GM21786 (cell line): ENCODE measurements at regions not wholly inside any gene's neighbourhood (a gene's known extent, or its start where the extent isn't known, plus 50 kb on each side); places are given as distances from the start of the nearest gene placed in this dataset.

Experiments
- ATAC-seq: cut with Tn5 transposase; IDR thresholded peaks from one replicate; pipeline ENCODE4 v1.9.1; 2021; ENCODE audit not compliant: unreplicated experiment

GRCh38 chr1:87194271-87194774 is 134.4 kb upstream of the LMO4 start:
- ATAC-seq, result no peak

GRCh38 chr1:87194856-87195255 is 133.8 kb upstream of the LMO4 start:
- no peak for ATAC-seq

GRCh38 chr1:87196110-87196827 is 132.4 kb upstream of the LMO4 start:
- ATAC-seq, result no peak

DNA sequence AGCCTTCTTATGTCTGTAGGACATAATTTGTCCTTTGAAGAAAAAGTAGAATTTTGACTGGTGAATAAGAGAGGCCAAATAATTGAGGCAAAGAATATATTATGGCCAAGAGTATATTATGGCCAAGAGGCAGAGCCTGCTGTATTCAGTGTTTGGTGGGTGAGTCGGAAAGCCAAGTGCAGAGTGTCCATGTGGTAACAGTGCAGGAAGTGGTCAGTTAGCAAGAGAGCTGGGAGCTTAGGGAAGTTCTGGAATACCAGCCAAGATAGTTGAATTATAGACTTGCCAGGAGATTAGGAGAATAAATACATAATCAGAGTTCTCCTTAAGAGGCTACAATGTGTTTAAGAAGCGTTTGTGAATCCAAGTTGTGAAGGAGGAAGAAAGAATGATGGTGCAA is 131.5 kb upstream of the LMO4 start:
- ATAC-seq, result no peak

GRCh38 chr1:87197641-87198040 is 131.0 kb upstream of the LMO4 start:
- ATAC-seq, result no peak

DNA sequence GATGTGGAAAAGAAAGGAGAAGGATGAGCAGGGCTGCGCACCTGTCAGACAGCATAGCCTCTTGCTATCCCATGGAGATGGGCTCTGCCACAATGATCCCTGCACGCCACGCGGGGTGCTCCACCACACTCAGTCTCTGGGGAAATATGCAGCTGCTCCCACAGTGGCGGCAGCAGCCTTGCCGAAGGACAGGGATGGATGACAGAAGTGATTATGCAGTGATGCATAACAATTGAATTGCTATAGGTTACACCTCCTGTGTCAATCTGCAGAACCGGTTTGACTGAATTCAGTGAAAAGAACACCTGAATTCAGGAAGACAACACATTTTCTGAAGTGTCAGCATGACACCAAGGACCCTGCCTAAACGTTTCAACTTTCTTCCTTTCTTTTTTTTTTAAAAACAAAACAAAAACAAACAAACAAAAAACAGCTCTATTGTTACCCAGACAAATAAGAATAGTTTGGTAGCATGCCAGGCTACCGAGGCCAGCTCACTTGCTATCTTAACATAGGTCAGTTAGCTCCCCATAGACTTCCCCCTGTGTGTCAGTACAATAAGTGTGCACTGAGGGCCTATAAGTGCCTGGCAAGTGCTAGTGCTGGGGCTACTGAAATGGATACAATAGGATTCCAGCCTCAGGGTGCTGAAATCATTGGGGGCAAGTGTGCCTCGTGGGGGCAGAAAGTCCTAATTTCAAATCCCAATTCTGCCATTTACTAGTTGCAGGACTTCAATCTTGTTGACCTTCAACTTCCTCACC is 127.6 kb upstream of the LMO4 start:
- no peak for ATAC-seq

DNA sequence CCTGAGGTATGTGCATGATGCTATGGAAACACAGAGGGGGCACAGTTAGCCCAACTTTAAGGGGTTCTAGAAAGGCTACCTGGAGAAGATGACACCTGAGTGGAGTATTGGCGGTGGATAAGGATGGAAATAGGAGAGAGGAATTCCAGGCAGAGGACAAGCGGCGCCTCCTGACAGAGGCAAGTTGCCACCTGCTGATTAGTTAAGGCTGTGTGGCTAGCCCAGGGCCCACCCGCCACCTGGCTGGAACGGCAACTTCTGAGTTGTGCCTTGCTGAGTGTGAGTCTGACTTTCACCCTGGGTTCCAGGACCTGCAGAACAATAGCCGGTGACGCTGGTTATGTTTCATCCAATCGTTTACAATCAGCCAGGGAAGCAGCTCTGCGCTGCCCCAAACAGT is 126.9 kb upstream of the LMO4 start:
- no peak for ATAC-seq

- no peak for ATAC-seq
Observed at GRCh38 chr1:87202451-87202850, 126.2 kb upstream of the LMO4 start.

DNA sequence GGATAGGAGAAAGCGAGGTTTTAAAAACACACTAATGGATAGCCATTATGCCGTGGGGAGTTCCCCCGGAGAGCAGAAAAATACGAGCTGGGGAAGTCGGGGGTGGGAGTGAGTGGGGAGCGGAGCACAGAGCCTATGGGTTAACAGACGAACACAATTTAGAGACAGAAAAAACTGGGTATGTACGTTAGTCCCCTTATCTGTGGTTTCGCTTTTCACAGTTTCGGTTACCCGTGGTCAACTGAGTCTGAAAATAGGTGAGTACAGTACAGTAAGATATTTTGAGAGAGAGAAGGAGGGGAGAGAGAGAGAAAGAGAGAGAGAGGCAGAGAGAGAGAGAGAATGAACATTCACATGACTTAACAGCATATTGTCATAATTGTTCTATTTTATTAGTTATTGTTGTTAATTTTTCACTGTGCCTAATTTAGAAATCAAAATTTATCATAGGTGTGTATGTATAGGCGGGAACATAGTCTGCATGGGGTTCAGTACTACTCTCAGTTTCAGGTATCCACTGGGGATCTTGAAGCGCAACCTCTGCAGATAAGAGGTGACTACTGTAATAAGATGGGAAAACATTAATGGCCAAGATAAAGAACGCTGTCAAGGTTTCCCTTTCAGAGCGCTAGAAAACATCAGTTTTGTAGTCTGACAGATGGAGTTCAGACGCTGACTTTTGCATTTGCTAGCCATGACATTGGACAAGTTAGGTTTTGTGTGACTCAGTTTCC is 125.6 kb upstream of the LMO4 start:
- peak; percentile 90 for ATAC-seq

DNA sequence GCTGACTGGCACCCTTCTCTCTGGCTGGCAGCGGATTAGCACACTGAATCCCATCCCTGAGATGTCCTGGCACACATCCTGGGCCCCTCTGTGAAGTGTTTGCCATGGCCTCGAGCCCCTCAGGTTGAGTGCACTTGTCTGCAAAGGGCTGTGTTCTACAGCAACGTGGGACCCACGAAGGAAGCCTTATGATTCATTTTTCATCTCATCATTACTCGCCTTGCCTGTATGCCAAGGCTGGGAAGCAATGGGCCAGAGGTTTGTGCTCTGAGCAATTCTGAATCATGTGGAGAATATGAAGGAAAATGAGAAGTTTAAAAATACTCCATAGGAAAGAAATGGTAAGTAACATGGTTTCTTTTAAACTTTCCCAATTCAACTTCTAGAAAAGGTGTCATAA is 124.8 kb upstream of the LMO4 start:
- no peak for ATAC-seq

- ATAC-seq, result no peak
Observed at GRCh38 chr1:87204441-87204840, 124.2 kb upstream of the LMO4 start.

- no peak for ATAC-seq
Observed at GRCh38 chr1:87204921-87205320, 123.8 kb upstream of the LMO4 start.

DNA sequence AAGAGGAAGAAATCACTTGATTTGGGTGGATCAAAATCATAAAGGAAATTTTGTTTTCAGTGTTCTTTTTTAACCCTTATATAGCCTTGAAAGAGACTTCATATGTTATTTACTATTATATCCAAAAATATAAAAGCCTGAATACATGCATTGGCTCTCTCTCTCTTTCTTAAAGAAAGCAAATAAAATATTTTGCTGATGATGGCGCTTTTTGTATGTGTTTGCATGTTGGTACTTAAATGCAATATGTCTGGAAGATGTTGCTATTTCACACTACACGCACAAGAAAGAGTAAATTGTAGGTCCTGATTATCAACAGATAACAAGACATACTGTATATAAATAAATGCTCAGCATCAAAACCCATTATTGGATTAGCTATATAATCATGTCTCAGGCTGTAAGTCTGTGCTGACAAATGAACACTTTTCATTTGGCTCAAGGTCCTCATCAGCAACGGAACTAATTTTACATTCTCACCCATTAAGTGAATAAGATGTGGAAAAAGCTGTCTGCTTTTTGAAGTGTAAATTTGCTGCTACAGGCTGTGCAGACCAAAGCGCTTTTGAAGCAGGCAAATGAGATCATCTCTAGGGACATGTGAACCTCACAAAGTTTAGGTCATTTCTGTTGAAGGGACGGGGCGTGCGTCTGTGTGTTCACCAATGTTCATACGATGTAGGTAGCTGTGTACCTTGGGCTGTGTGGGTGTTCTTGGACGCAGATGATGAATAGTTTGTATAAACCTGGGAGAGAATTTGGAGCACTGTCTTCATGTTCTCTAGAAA is 122.4 kb upstream of the LMO4 start:
- no peak for ATAC-seq

GRCh38 chr1:87208080-87208479 is 120.6 kb upstream of the LMO4 start:
- ATAC-seq, result no peak

DNA sequence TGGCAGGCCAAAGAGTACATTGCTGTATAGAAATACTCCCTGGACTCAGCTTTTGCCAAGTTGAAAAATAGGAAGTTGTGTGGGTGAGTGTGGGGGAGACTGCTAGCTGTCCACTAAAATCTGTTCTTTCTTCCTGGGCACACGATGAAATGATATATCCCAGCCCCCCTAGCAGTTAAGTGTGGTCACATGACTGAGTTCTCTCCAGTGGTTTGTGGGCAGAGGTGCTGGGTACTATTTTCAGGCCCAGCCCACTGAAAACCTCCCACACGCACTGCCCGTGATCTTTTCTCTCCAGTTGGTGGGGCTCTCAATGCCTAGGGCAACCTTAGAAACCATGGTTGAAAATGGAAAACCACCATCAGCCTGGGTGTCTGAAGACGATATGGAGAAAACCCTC is 119.7 kb upstream of the LMO4 start:
- ATAC-seq, result no peak

GRCh38 chr1:87210151-87210550 is 118.5 kb upstream of the LMO4 start:
- no peak for ATAC-seq

GRCh38 chr1:87212431-87213134 is 116.1 kb upstream of the LMO4 start:
- ATAC-seq, result no peak

DNA sequence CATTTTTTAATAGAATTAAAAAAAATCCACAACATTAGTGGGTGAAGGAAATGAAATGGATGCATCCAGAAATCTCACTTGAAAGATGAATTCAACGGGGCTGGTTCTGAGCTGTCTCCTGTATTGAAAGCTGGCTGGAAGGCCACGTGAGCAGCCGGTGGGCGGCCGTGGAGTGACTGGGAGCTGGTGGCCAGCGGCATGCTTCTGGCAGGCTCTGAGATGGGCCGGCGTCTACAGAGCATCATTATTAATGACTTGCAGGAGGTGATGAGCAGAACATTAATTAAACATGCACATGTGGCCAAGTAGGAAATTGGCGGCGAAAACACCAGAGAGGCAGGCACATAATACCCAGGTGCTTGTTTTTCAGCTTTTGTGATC is 115.6 kb upstream of the LMO4 start:
- no peak for ATAC-seq

DNA sequence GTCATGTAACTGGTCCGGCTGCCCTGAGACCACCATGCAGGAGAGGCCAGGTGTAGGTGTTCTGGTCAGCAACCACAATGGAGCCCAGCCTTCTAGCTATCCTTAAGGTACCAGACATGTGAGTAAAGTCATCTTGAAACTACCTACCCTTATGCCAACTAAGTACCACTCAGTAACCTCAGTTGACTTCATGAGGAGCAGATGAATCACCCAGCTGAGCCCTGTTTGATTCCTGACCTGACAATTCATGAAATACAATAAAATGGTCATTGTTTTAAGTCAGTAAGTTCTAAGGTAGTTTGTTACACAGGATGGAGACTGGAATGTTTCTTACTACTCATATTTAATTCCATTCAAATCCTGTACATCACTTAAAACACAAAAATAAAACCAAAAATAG is 113.1 kb upstream of the LMO4 start:
- ATAC-seq, result no peak

- ATAC-seq, result no peak
Observed at GRCh38 chr1:87218618-87219017, 110.1 kb upstream of the LMO4 start.
